HG02610 (cell line): ENCODE measurements at regions not wholly inside any gene's neighbourhood (a gene's known extent, or its start where the extent isn't known, plus 50 kb on each side); places are given as distances from the start of the nearest gene placed in this dataset.
"Not testable (repeated sequence)": the region's sequence is repeated elsewhere in the genome, so short reads cannot be mapped to it uniquely, and the experiment has no call there.

Experiments used
- ATAC-seq: cut with Tn5 transposase; IDR thresholded peaks from one replicate; pipeline ENCODE4 v1.9.1; 2021; ENCODE audit warnings: mild to moderate bottlenecking, moderate library complexity; ENCODE audit not compliant: unreplicated experiment

DNA sequence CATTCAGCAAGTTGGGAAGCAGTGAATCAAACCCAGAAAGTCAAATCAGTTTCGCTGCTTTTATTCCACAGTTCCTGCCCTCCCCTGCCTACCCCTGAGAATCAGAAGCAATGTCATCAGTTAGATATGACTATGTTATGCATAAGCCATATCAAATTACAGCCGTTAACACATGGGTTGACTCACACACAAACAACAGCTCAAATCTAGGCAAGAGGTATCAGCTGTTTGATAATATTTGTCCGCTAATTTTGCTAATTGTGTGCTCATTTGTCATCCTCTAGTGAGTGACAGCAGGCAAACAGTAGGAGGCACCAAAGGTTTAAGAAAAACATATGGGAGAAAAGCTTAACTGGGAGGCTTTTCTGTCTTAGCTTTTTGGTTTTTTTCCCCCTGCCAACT, 327.4 kb upstream of the CCL2 start:
- ATAC-seq = no peak

DNA sequence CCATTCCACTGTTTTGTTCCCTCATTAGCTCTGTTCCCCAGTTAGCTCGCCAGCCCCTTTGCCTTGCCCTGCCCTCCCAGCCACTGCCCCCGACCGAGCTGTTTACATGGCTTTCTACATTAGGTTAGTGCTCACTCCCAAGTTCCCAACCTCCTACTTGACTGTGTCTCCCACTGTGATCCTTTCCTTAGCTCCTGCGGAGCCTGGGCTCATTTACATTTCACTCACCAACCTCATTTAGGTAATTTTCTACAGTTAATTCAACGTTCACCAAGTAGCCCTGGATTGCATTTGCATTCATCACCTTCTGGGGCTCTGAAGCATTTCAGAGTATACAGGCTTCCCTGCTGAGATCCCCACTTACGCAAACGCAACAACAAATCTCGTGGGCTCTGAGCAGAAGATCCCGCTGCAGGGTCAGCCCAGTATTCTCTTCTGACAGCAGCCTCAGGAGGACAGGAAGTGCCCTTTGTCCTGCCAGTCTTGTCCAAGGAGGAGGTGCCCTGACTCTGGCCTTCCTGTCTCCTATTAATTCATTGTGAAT, 325.8 kb upstream of the CCL2 start:
- ATAC-seq = no peak

DNA sequence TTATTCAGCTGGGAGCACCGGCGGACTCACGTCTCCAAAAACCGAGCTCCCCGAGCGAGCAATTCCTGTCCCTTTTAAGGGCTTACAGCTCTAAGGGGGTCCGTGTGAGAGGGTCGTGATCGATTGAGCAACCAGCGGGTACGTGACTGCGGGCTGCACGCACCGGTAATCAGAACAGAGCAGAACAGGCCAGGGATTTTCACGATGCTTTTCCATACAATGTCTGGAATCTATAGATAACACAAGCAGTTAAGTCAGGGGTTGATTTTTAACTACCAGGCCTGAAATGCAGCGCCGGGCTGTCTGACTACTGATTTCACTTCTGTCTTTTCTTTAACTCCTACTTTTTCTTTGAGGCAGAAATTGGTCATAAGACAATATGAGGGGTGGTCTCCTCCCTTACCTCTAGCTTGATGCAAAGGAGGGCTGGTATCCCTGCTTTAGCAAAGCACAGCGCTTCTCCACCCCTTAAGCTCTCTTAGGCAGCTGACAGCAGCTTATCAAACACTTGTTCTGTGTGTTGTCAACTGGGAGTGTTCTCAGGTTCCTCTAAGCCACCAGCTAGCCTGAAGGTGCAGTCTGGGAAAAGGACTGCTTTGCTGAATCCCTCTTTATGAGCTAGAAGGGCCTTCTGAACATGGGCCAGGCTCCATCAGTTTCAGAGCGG, 323.8 kb upstream of the CCL2 start:
- not testable (repeated sequence) for ATAC-seq

DNA sequence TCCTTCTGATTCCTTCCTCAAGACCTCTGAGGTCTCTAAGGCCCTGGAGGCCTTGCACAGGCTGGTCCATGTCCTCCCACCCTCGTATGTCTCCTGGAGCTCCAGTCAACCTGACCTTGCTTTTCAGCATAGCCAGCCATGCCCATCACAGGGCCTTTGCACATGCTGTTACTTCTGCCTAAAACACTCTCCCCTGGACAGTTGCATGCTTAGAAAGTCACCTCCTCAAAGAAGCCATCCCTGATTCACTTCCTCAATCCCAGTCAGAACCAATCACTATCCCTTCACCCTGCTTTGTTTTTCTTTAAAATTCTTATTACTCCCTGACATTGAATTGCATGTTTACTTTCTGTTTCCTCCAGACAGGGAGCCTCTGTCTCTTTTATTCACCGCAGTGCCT, 322.1 kb upstream of the CCL2 start:
- no peak for ATAC-seq

DNA sequence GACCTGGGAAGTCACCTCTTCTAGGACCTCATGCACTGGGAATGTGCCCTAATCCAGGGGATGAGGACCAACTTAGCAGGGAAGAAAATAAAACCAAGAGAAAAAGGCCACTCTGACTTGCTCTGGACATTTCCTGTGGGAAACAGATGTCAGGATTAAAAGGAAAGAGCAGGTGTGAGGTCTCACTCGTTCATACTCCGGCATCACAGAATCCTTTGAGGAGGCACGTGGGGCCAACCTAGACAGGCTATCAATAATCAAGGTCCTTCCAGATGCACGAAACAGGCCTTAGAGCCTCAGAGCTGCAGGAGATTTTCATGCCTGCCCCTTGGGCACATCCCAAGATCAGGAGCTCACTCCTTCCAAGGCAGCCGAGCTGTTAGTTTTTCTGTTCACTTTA, 321.5 kb upstream of the CCL2 start:
- no peak for ATAC-seq

DNA sequence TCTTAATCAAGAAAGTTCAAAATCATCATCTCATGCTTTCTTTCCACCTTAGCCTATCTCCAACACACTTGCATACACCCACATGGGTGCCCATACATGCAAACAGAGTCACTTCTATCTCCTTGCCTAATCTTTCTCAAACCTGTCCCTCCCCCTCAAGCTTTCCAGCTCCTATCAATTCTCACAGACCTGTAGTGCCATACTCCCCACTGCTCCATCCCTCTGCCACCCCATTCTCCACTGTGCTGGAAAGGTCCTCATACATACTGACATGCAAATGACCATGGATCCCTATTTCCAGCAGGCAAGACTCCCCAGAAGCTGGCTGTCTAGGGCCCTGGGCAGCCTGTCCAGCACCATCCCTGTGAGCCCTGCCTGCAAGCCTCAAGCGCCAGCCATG, 320.4 kb upstream of the CCL2 start:
- no peak for ATAC-seq

DNA sequence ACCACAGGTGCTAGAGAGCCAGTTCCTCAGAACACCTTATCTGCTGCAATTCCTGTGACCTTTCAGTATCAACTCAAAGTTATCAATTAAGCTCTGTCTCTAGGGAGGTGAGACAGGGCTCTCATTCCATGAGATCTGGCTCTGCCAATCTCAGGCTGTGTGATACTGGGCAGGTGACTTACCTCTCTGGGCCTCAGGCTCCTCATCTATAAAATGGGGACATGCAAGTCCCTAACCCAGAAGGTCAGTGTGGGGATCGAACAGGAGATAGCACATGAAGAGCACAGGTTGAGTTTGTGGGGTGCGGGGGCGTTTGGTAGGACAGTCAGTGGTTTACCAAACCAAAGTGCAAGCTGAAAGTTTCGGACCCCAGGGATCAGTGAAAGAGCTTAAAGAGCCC, 319.3 kb upstream of the CCL2 start:
- ATAC-seq = no peak

DNA sequence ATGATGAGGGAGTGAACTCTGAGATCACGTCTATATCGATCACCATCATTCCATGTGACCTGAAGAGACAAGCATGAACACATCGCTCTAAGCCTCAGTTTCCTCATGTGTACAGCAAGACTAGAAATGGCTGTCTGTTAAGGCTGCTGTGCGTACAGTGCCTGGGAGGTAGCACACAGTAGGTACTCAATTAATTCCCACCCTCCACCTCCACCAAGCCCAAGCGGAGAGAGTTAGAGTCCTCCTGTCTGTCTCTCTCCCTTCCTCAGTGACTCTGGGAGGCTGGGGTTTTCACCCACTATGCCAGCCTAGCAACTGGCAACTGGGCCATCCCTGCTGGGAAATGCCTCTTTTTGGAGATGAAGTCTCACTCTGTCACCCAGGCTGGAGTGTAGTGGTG, 318.3 kb upstream of the CCL2 start:
- ATAC-seq = no peak

DNA sequence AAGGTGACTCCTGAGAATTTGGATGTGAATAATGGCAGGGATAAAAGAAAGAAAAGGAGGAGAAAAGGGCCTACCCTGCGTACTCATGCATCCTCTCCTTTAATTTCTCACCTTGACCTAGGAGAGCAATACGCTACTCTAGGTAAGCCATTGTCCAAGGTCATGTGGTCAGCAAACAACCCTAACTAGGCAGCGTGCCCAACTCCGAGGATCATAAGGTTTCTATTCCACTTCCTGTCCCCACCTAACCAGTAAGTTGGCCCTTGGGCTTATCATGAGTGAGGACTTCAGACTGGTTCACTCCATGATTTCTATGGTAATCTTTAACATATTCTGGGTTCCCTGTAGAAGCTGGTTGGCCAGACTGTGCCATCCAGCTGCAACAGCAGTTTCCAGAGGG, 315.1 kb upstream of the CCL2 start:
- no peak for ATAC-seq

DNA sequence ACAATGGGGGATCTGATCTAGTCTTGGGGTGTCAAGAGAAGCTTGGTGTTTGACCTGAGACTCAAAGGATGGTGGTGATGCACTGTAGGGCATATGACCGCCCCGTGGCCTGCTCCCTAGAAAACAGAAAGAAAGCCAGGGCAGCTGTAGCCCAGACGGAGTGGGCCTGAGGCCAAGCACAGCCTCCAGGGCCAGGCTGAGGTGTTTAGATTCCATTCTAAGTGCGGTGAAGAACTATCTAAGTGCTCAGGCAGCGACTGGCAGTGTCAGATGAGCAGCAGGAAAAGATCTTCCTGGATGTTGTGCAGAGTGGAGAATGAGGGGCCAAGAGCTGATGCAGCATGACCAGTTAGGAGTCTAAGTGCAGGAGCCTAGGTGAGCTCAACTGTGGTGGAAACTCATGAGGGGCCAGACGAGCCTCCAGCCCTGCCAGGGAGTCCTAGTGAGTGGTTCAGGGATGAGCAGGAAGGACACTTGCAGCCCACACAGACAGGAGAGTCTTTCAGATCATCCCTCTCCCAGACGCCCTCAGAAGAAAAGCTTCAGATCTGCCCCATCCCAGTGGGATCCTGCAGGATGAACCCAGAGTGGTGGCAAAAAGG, 314.2 kb upstream of the CCL2 start:
- no peak for ATAC-seq

DNA sequence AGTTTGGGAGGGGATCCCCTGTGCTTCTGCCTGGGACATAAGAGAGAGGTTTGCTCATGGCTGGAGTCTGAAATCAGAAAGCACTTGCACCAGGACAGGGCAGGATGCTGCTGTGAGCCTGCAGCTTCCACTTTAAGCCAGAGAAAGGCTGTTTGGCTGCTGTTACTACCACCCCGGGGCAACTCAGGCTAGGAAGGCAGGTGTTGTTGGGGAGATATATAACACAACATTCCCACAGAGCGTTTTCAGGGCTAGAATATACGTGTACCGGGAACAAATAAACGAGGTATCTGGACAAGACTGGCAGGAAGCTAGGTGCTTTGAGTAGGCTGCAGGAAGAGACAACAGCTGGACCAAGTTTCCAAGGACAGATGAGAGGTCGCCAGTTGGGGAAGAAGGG, 313.3 kb upstream of the CCL2 start:
- no peak for ATAC-seq

DNA sequence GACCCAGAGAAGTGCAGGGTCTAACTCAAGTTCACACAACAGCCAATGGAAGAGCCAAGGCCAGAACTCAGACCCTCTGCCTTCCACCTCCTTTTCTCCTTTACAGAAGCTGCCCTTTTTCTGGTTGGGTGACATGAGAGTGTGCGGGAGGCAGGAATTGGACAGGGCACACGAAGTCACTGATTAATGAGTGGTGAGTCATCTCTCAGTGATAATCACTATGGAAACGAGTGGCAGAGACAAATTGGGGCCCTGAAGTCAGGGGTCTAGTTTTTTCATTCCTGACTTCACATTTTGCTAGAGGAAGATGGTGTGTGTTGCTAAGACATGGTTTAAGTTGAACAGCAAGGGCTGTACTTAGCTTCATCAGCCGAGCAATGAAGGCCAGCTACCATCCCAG, 312.7 kb upstream of the CCL2 start:
- no peak for ATAC-seq

DNA sequence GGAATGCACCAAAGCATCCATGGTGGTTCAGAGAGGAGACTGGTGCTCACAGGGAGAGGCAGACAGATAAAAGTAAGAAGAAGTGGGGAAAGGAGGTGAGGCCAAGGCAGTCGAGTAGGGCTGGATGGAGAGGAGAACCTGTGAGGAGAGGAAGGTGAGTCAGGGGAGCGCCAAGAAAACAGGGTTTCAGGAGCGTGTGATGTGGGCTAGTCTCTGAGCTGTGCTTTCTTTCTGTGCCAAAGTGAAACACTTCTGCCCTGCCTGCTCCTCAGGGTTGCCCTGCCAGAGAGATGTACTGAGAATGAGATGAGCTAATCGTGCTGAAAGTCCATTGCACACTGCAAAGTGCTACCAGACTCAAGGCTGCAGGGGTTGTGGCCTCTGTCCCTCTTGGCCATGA, 310.7 kb upstream of the CCL2 start:
- ATAC-seq = no peak

DNA sequence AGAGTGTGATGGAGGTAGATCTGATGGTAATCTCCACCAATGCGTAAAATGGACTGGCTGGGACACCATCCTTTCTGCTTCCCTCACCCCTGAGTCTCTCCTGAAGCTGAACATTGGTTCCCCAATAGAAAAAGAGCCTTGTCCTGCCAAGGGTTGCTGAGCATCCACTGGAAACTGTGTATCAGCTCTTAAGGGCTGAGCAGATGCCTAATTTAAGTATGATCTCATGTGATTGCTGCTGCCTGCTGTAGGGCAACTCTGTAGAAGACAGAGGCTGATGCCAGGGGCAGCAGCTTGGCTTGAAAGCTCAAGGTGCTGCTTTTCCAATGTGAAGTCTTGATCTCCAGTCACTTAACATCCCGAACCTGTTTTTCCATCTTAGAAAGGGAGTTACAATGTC, 310.3 kb upstream of the CCL2 start:
- no peak for ATAC-seq

DNA sequence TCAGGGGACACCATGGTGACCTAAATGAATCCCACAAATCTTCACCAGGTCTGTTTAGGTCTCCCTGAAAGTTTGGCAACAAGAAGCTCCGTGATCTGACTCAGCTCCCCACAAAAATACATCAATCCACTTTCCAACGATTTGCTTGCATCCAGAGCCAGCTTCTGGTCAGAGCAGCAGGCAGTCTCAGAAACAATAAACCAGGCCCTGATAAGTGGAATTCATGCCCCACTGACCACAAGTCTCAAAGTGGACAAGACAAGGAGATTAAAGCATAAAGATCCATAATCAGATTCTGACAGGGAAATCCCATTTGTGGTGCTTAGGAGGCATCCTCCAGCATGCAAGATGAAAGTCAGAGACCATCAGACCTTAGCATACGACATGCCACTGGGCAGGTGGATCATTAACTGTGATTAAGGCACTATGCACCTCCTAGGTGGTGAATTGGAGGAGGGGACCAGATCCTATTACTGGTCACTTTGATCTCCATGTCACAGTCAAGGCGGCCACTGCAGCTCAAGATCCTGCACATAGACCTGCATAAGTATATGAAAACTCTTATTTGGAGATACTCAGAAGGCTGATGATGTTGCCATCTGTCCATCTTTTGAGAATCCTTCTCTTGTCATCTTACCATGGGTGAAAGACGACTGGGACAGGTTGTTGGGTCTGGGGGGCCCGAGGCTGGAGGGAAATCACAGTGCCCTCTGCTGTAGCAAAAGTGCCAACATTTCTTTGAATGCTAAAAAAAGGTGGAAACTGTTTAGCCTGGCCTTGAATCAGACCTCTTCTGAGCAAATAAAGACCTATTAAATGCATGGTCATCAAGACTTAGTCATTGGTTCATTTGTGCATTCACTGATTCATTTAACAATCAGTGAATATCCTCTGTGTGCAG, 309.2 kb upstream of the CCL2 start:
- ATAC-seq = no peak

DNA sequence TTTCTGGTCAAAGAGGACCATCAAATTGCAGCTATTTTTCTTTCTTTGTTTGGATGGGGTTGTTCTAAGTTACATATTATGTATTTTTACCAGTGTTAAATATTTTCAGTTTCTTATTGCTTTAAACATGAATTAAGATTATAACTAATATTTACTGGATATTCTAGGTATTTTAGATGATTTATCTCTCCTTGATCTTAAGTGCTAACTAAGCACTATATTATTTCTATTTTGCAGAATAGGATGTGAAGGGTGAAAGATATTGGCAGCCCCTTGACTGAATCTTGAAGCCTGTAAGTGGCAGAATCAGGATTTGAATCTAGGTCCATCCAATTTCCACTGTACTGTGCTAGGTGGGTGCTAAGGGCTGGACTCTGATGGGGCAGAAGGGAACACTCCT, 307.3 kb upstream of the CCL2 start:
- ATAC-seq = no peak

DNA sequence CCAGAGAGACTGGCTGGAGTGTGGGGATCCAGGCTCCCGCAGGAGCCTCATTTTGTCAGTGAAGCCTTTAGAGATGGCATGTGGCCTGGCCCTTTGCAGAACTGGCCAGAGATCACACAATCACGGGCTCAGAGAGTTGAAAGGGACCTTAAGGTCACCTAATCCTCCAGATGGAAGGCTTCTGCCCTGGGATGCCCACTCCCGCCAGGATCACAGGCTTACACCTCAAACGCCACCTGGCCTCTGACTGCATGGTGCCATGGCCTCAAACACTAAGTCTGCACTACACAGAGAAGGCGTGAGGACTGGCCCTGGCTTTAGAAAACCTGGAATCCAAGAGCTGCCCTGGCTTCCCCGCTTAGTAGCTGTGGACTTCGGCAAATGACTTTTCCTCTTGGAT, 306.8 kb upstream of the CCL2 start:
- ATAC-seq = no peak

DNA sequence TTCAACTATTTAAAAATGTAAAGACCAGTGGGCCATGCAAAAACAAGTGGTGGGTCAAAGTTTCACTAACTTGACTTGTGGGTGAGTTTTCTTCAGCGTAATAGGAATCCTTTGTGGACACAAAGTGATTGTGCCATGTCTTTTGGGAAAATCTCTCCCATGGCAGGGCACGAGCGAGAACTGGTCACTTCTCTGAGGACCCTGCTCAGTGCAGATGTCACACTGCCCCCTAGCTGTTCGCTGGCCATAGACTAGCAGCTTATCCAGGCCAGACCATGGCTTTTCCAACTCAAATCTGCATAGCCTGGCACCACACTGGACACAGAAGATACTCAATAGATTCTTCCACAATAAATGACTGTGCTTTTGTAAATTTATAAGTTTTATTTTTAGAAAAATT, 306.0 kb upstream of the CCL2 start:
- no peak for ATAC-seq

DNA sequence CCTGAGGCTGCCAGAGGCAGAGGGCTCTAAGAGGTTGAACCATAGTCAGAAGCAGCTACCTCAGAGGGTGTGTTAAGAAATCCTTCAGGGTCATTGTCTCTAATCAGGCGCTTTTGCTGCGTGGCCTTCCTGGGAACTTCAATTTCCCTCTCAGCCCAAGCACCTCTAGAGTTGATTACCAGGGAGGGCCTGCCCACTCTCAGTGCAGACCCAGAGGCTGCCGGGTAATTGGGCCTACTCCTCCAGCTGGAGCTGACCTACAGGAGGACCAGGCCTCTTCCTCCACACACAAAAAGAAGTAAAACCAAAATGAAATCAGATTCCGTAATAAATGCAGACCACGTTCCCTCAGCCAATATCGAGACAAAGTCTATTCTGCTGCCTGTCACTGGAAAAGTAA, 305.0 kb upstream of the CCL2 start:
- no peak for ATAC-seq

DNA sequence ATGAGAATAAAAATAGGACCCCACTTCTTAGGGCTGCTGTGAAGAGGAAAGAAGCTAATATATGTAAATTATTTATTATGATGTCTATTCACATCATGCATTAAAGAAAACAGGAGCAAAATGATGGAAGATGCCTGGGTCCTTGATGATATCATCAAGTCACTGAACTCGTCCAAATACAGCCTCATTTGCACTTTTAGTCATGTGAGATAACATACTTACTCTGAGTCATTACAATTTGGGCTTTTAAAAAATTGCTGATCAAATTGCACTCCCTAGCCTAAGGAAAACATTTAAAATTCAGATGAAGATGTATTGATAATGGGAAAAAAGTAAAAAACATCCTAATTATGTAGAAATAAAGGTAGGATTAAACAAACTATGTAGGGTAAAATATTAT, 302.7 kb upstream of the CCL2 start:
- no peak for ATAC-seq

DNA sequence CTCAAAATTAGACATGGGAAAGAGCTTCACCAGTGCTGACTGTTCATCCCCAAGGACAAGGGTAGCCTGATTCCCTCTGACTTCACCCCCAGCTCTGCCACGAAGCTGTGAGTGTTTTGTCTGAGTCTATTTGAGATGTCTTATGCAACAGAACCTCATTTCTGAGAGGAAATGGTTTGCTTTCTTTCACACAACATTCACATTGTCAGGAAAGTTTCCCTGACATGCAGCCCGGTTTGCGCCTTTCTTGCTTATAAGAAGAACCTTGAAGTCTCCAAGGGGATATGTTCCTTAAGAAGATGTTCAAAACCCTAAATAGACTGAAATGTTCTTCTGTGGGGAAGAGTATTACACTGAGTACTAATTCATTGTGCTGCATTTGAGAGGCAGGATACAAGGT, 300.5 kb upstream of the CCL2 start:
- no peak for ATAC-seq

DNA sequence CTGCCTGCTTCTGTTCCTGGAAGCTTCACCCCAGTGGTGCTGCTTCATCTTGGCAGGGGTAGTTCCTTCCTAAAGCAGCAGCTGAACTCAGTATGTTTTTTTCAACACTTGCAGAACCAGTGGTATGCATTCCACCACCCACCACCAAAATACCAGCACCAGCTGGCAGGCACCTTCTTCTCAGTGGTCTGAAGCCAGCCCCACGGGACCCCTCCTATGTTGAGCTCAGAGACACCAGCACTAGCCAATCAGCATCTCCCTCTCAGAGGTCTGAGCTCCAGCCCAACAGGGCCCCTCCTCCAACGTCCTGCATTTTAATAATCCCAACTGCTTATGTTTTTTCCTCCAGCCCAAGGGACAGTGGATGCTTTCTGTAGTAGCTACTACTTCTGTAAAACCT, 299.6 kb upstream of the CCL2 start:
- no peak for ATAC-seq
